Ovary (tissue), 3 donors: ENCODE measurements at regions not wholly inside any gene's neighbourhood (a gene's known extent, or its start where the extent isn't known, plus 50 kb on each side); places are given as distances from the start of the nearest gene placed in this dataset.

ENCODE experiments used
- CTCF ChIP-seq, 3 donors: fragments of 450-650 bp in 2 of 3; fragments of 200-600 bp in 1 of 3; IDR thresholded peaks; one replicate each; pipeline versions ENCODE4 v1.5.1 to v1.8.0; 2016 to 2022; ENCODE audit warnings: antibody characterized with exemption in 3 of 3, mild to moderate bottlenecking in 1 of 3
- EP300 ChIP-seq: sonication (generic); formaldehyde crosslinking; IDR thresholded peaks from one replicate; pipeline ENCODE4 v1.6.1; 2017; ENCODE audit warnings: antibody characterized with exemption
- POLR2A ChIP-seq: fragments of 450-650 bp; IDR thresholded peaks from one replicate; pipeline ENCODE4 v1.6.1; 2017; ENCODE audit warnings: antibody characterized with exemption, mild to moderate bottlenecking, moderate library complexity
- donor health status: DM: no; HTN: no; CAD: no.

DNA sequence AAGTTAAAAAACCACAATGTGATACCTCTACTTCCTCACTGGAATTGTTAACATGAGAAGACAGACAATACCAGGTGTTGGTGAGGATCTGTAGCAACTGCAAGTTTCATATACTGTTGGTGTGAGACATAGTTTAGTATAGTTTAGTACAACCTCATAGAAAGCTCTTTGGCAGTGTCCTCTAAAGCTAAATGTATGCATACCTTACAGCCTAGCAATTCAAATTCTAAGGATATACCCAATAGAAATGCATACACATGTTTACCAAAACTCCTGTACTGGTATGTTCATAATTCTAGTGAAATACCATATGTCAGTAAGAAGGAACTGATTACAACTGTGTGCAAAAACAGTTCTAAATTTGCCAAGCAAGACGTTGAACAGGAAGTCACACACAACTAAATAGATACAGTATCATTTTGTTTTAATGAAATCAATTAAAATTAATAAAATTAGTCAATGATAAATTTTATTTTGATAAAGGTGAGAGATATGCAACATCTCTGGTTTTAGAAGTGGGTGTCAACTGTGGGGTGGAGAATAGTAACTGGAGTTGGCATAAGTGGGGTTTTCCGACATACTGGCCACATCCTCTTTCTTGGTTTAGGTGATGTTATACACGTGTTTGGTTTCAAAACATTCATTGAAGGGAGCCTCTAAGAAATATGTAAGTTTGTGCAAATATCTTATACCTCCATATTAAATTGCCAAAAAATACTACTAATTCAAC is 450.7 kb downstream of the PTPRC start:
- no peak for TF ChIP-seq EP300
- TF ChIP-seq POLR2A = no peak
- no peak for TF ChIP-seq CTCF (IDR thresholded peaks at IDR 0.05)
